ENCODE measurements at regions not wholly inside any gene's neighbourhood (a gene's known extent, or its start where the extent isn't known, plus 50 kb on each side); places are given as distances from the start of the nearest gene placed in this dataset.

DNA sequence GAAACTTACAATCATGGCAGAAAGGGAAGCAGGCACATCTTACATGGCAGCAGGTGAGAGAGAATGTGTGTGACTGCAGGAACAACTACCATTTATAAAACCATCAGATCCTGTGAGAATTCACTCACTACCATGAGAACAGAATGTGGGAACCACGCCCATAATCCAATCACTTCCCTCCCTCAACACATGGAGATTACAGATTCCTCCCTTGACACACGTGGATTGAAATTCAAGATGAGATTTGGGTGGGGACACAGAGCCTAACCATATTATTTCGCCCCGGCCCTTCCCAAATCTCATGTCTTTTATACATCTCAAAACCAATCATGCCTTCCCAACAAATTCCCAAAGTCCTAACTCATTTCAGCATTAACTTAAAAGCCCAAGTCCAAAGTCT, 203.6 kb downstream of the C12orf75 start:
- TF ChIP-seq POLR2AphosphoS5 (IDR thresholded peaks at IDR 0.05) (no peak), CTCF (IDR thresholded peaks at IDR 0.05) (no peak), POLR2A (IDR thresholded peaks at IDR 0.05) (no peak)
